A673 (cell line): ENCODE measurements at regions not wholly inside any gene's neighbourhood (a gene's known extent, or its start where the extent isn't known, plus 50 kb on each side); places are given as distances from the start of the nearest gene placed in this dataset.

ENCODE experiments used
- BruUV-seq: library from RNA; stranded (reverse); fragments of 400-500 nt; replicated peaks from 2 replicates; lab custom pipeline; 2021; lab: Mats Ljungman, UMichigan
- CTCF ChIA-PET: fragments of 300-600 bp; sonication (Branson Sonifier 250); formaldehyde crosslinking; loops from one replicate; lab custom pipeline; 2022; ENCODE audit warnings: antibody characterized with exemption; lab: Charles Lee
- POLR2A ChIA-PET: fragments of 300-600 bp; sonication (Branson Sonifier 250); formaldehyde crosslinking; loops from one replicate; lab custom pipeline; 2022; ENCODE audit warnings: antibody characterized with exemption; ENCODE audit not compliant: low non-redundant PET; lab: Charles Lee
- DNase-seq: peaks from one replicate; pipeline ENCODE4 v3.0.0-alpha.2; 2015; ENCODE audit warnings: low spot score
- H3K27ac ChIP-seq: fragments of 200-600 bp; sonication (generic); 2 replicates; pipeline ENCODE4 v1.5.1; 2016; ENCODE audit warnings: mixed run types, low read depth, mild to moderate bottlenecking, mixed read lengths, antibody characterized with exemption, low read length; ENCODE audit not compliant: poor library complexity, severe bottlenecking
- H3K27me3 ChIP-seq: fragments of 200-600 bp; sonication (generic); replicated peaks from 2 replicates; pipeline ENCODE4 v1.6.1; 2017; ENCODE audit warnings: mixed run types, low read depth, mild to moderate bottlenecking, mixed read lengths, antibody characterized with exemption, low read length; ENCODE audit not compliant: insufficient read depth, poor library complexity
- H3K36me3 ChIP-seq: fragments of 200-600 bp; sonication (generic); 2 replicates; pipeline ENCODE4 v1.6.1; 2016; ENCODE audit warnings: mixed run types, mild to moderate bottlenecking, mixed read lengths, antibody characterized with exemption, low read length; ENCODE audit not compliant: insufficient read depth, poor library complexity, severe bottlenecking
- H3K4me1 ChIP-seq: fragments of 200-600 bp; sonication (generic); 2 replicates; pipeline ENCODE4 v1.6.1; 2017; ENCODE audit warnings: mixed run types, mild to moderate bottlenecking, mixed read lengths, antibody characterized with exemption, low read length; ENCODE audit not compliant: insufficient read depth, poor library complexity, severe bottlenecking
- H3K4me3 ChIP-seq: fragments of 200-600 bp; sonication (generic); 2 replicates; pipeline ENCODE4 v1.5.1; 2016; ENCODE audit warnings: low read depth, mixed run types, mild to moderate bottlenecking, mixed read lengths, low read length; ENCODE audit not compliant: poor library complexity, severe bottlenecking
- H3K9me3 ChIP-seq: fragments of 200-600 bp; sonication (generic); 2 replicates; pipeline ENCODE4 v1.6.1; 2016; ENCODE audit warnings: mixed run types, low read depth, mild to moderate bottlenecking, mixed read lengths, antibody characterized with exemption, low read length; ENCODE audit not compliant: poor library complexity, severe bottlenecking
- CTCF ChIP-seq: fragments of 300-800, 200-600 bp; sonication (generic); conservative IDR thresholded peaks from 2 replicates; pipeline ENCODE4 v1.5.1; 2017; ENCODE audit warnings: low read depth, mild to moderate bottlenecking, antibody characterized with exemption, low read length, moderate library complexity, mixed read lengths
- EZH2 ChIP-seq: fragments of 200-600 bp; sonication (generic); IDR thresholded peaks from 2 replicates; pipeline ENCODE4 v1.6.1; 2017; ENCODE audit warnings: borderline replicate concordance, low read depth, mild to moderate bottlenecking, mixed read lengths, antibody characterized with exemption, low read length; ENCODE audit not compliant: poor library complexity, severe bottlenecking
- intact Hi-C: fragments of 100-400 bp; cut with micrococcal nuclease; formaldehyde crosslinking; loops from one replicate; pipeline ENCODE4 v1.10.0; 2022; ENCODE audit not compliant: unreplicated experiment

GRCh38 chr6:45780523-45780922 lies 235.1 kb downstream of the CLIC5 start:
- CTCF ChIA-PET, result no interaction called here
- TF ChIP-seq CTCF (no peak), EZH2 (no peak)
- no TSS peak for BruUV-seq
- Histone ChIP-seq H3K9me3 (no peaks in the 10 kb centered on the region), H3K36me3 (no peaks in the 10 kb centered on the region), H3K27me3 (no peaks in the 10 kb centered on the region), H3K27ac (no peak overlapping the region), H3K4me1 (peaks cover 22% of the 10 kb centered on the region), H3K4me3 (no peak overlapping the region)
- POLR2A ChIA-PET, result no interaction called here
- intact Hi-C loops, result no loop called here
- no peak for DNase-seq

GRCh38 chr6:45775026-45775697 lies 240.5 kb downstream of the CLIC5 start:
- DNase-seq, result no peak
- CTCF ChIA-PET, result no interaction called here
- no peaks in the 10 kb centered on the region for H3K36me3 ChIP-seq
- no TSS peak for BruUV-seq
- H3K4me3 ChIP-seq, result no peak overlapping the region
- H3K4me1 ChIP-seq, result peaks cover 8% of the 10 kb centered on the region
- H3K9me3 ChIP-seq, result no peaks in the 10 kb centered on the region
- H3K27me3 ChIP-seq, result no peaks in the 10 kb centered on the region
- intact Hi-C loops, result no loop called here
- POLR2A ChIA-PET, result no interaction called here
- TF ChIP-seq CTCF (no peak), EZH2 (no peak)
- H3K27ac ChIP-seq, result no peak overlapping the region

GRCh38 chr6:45773906-45774305 lies 241.8 kb downstream of the CLIC5 start:
- TF ChIP-seq CTCF (no peak), EZH2 (no peak)
- no peaks in the 10 kb centered on the region for H3K36me3 ChIP-seq
- H3K4me3 ChIP-seq, result no peak overlapping the region
- DNase-seq, result no peak
- H3K27ac ChIP-seq, result no peak overlapping the region
- ChIA-PET CTCF (no interaction called here), POLR2A (no interaction called here)
- H3K9me3 ChIP-seq, result no peaks in the 10 kb centered on the region
- no peaks in the 10 kb centered on the region for H3K27me3 ChIP-seq
- intact Hi-C loops, result no loop called here
- H3K4me1 ChIP-seq, result no peaks in the 10 kb centered on the region
- no TSS peak for BruUV-seq
